ENCODE measurements at regions not wholly inside any gene's neighbourhood (a gene's known extent, or its start where the extent isn't known, plus 50 kb on each side); places are given as distances from the start of the nearest gene placed in this dataset.

DNA sequence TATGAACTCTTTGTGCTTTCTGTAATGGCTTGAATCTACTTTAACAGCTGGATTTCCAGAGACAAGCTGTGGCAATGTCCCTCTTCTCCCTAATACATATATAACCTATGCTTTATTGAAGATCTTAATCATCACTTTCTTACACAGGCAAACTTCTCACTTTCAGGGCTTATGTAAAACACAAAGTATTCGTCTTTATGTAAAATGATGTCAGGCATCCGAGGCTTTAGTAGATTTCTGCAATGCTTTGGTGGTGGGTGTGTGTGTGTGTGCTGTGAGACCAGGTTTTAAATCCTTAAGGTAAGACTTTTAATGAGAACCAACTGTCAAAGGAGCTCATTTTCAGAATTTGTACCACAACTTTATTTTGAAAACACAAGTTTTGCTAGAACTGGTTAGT lies 70.0 kb upstream of the HMGA2 start:
- 70% methylated on average over 2 of the region's 2 CpGs for WGBS

DNA sequence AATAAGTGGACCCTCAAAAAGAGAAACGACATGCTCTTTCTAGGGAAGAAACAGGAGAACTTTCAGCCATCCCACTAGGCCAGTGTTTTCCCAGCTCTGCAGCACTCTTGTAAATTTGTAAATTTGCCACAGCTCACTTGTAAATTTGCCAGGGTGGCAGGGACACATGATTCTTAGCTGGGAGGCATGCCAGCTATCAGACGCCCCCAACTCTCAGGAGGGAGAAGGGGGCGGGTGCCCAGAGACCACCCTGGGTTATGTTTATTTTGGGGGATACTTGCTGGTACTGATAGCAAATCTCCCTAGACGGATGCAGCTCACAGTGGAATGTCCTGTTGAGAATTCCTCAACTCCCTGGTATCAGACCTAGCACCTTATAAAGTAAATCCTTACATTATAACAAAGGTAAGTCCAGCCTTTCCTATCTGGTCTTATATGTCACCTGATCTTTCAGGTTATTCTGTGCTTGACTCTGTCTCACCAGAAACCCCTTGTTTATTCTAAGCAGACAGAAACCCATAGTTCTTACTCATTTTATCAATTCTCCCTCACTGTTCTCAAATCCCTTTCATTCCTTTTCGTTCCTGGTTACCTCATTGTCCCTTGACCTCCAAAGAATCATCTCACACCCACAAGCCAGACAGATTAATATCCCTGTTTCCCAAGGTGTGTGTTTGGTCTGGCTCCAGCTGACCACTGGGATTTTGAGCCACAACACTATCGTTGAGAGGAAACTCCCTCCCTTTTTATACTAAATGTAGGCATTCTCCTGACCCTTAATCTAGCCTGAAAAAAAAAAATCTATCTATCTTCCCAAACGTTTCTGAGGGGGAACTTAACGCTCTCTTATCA lies 69.3 kb upstream of the HMGA2 start:
- Histone ChIP-seq H3K4me1 (ENCODE audit: control insufficient read depth in 4 of 4, insufficient read depth in 4 of 4, low read length in 3 of 4) (no peaks in the 10 kb centered on the region), H3K4me3 (ENCODE audit: low read depth in 1 of 3, low read length in 3 of 3) (no peak overlapping the region), H3K27ac (ENCODE audit: low read depth in 1 of 2, low read length in 2 of 2) (no peak overlapping the region), H3K9me3 (ENCODE audit: control insufficient read depth in 4 of 4, low read length in 3 of 4) (no peaks in the 10 kb centered on the region), H3K27me3 (ENCODE audit: control insufficient read depth in 4 of 4, insufficient read depth in 4 of 4, low read length in 3 of 4) (peaks cover 0 to 8% (median 0%) of the 10 kb centered on the region in 4 donors), H3K36me3 (ENCODE audit: control insufficient read depth in 4 of 4, insufficient read depth in 3 of 4, low read depth in 1 of 4, low read length in 3 of 4) (no peaks in the 10 kb centered on the region), H3K9ac (ENCODE audit: low read depth in 1 of 2, low read length in 2 of 2) (no peak overlapping the region)
- no peak for DNase-seq (ENCODE audit: low spot score)
- 43% methylated on average over 8 of the region's 8 CpGs for WGBS
- TF ChIP-seq, protein P1, sequence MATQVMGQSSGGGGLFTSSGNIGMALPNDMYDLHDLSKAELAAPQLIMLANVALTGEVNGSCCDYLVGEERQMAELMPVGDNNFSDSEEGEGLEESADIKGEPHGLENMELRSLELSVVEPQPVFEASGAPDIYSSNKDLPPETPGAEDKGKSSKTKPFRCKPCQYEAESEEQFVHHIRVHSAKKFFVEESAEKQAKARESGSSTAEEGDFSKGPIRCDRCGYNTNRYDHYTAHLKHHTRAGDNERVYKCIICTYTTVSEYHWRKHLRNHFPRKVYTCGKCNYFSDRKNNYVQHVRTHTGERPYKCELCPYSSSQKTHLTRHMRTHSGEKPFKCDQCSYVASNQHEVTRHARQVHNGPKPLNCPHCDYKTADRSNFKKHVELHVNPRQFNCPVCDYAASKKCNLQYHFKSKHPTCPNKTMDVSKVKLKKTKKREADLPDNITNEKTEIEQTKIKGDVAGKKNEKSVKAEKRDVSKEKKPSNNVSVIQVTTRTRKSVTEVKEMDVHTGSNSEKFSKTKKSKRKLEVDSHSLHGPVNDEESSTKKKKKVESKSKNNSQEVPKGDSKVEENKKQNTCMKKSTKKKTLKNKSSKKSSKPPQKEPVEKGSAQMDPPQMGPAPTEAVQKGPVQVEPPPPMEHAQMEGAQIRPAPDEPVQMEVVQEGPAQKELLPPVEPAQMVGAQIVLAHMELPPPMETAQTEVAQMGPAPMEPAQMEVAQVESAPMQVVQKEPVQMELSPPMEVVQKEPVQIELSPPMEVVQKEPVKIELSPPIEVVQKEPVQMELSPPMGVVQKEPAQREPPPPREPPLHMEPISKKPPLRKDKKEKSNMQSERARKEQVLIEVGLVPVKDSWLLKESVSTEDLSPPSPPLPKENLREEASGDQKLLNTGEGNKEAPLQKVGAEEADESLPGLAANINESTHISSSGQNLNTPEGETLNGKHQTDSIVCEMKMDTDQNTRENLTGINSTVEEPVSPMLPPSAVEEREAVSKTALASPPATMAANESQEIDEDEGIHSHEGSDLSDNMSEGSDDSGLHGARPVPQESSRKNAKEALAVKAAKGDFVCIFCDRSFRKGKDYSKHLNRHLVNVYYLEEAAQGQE (IDR thresholded peaks at IDR 0.05) = no peak
- TF ChIP-seq RXRA (IDR thresholded peaks at IDR 0.05) (no peak), FOXA1 (IDR thresholded peaks at IDR 0.05) (no peak), RAD21 (IDR thresholded peaks at IDR 0.05) (no peak), EGR1 (IDR thresholded peaks at IDR 0.05; ENCODE audit: low read depth in 2 of 2) (no peak)
- TF ChIP-seq, protein P2, sequence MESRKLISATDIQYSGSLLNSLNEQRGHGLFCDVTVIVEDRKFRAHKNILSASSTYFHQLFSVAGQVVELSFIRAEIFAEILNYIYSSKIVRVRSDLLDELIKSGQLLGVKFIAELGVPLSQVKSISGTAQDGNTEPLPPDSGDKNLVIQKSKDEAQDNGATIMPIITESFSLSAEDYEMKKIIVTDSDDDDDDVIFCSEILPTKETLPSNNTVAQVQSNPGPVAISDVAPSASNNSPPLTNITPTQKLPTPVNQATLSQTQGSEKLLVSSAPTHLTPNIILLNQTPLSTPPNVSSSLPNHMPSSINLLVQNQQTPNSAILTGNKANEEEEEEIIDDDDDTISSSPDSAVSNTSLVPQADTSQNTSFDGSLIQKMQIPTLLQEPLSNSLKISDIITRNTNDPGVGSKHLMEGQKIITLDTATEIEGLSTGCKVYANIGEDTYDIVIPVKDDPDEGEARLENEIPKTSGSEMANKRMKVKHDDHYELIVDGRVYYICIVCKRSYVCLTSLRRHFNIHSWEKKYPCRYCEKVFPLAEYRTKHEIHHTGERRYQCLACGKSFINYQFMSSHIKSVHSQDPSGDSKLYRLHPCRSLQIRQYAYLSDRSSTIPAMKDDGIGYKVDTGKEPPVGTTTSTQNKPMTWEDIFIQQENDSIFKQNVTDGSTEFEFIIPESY (IDR thresholded peaks at IDR 0.05) = no peak

More for the DNA sequence above, 70.0 kb upstream of the HMGA2 start:
- no peak for DNase-seq (ENCODE audit: low spot score)
- no peak overlapping the region for H3K9ac ChIP-seq (ENCODE audit: low read depth in 1 of 2, low read length in 2 of 2)
- no peaks in the 10 kb centered on the region for H3K36me3 ChIP-seq (ENCODE audit: control insufficient read depth in 4 of 4, insufficient read depth in 3 of 4, low read depth in 1 of 4, low read length in 3 of 4)
- H3K27ac ChIP-seq (ENCODE audit: low read depth in 1 of 2, low read length in 2 of 2) = no peak overlapping the region
- peaks cover 0 to 8% (median 0%) of the 10 kb centered on the region in 4 donors for H3K27me3 ChIP-seq (ENCODE audit: control insufficient read depth in 4 of 4, insufficient read depth in 4 of 4, low read length in 3 of 4)
- TF ChIP-seq HNF4A (conservative IDR thresholded peaks at IDR 0.05) (no peak), GABPA (IDR thresholded peaks at IDR 0.05 in 1 of 2, conservative IDR thresholded peaks at IDR 0.05 in 1 of 2) (no peak), JUND (IDR thresholded peaks at IDR 0.05) (no peak), SP1 (IDR thresholded peaks at IDR 0.05) (no peak), YY1 (IDR thresholded peaks at IDR 0.05) (no peak), TAF1 (conservative IDR thresholded peaks at IDR 0.05) (no peak), FOXA1 (IDR thresholded peaks at IDR 0.05) (no peak), EGR1 (IDR thresholded peaks at IDR 0.05; ENCODE audit: low read depth in 2 of 2) (no peak)
- TF ChIP-seq, protein P1 (IDR thresholded peaks at IDR 0.05) = no peak
- TF ChIP-seq, protein P3, sequence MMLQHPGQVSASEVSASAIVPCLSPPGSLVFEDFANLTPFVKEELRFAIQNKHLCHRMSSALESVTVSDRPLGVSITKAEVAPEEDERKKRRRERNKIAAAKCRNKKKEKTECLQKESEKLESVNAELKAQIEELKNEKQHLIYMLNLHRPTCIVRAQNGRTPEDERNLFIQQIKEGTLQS (IDR thresholded peaks at IDR 0.05) = no peak
- TF ChIP-seq, protein P4, sequence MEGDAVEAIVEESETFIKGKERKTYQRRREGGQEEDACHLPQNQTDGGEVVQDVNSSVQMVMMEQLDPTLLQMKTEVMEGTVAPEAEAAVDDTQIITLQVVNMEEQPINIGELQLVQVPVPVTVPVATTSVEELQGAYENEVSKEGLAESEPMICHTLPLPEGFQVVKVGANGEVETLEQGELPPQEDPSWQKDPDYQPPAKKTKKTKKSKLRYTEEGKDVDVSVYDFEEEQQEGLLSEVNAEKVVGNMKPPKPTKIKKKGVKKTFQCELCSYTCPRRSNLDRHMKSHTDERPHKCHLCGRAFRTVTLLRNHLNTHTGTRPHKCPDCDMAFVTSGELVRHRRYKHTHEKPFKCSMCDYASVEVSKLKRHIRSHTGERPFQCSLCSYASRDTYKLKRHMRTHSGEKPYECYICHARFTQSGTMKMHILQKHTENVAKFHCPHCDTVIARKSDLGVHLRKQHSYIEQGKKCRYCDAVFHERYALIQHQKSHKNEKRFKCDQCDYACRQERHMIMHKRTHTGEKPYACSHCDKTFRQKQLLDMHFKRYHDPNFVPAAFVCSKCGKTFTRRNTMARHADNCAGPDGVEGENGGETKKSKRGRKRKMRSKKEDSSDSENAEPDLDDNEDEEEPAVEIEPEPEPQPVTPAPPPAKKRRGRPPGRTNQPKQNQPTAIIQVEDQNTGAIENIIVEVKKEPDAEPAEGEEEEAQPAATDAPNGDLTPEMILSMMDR (IDR thresholded peaks at IDR 0.05; ENCODE audit: low read depth, low read length, missing input control) = no peak
- TF ChIP-seq, protein P2 (IDR thresholded peaks at IDR 0.05) = no peak
- H3K4me1 ChIP-seq (ENCODE audit: control insufficient read depth in 4 of 4, insufficient read depth in 4 of 4, low read length in 3 of 4) = no peaks in the 10 kb centered on the region
- no peaks in the 10 kb centered on the region for H3K9me3 ChIP-seq (ENCODE audit: control insufficient read depth in 4 of 4, low read length in 3 of 4)
- no peak overlapping the region for H3K4me3 ChIP-seq (ENCODE audit: low read depth in 1 of 3, low read length in 3 of 3)

All from liver (tissue), 8 donors.